Adrenal gland (tissue), 5 donors: ENCODE measurements at regions not wholly inside any gene's neighbourhood (a gene's known extent, or its start where the extent isn't known, plus 50 kb on each side); places are given as distances from the start of the nearest gene placed in this dataset.

Experiments
- CTCF ChIP-seq, 6 experiments: fragments of 450-650 bp in 4 of 6; fragments of 200-600 bp in 2 of 6; sonication (generic) in 1 of 6; IDR thresholded peaks; 1 replicate in 5 of 6; 2 replicates in 1 of 6; pipeline versions ENCODE4 v1.5.1 to v1.8.0; 2016 to 2021; ENCODE audit warnings: antibody characterized with exemption in 6 of 6, mild to moderate bottlenecking in 2 of 6, moderate library complexity in 1 of 6
- POLR2A ChIP-seq, 2 donors: fragments of 450-650 bp; IDR thresholded peaks; one replicate each; pipeline ENCODE4 v1.6.1; 2017; ENCODE audit warnings: antibody characterized with exemption in 2 of 2, mild to moderate bottlenecking in 2 of 2, moderate library complexity in 1 of 2
- donor health status: DM: no; HTN: no; CAD: no.

GRCh38 chr2:52995424-52995823, 772.2 kb upstream of the CHAC2 start:
- TF ChIP-seq CTCF (IDR thresholded peaks at IDR 0.05) (no peak), POLR2A (IDR thresholded peaks at IDR 0.05) (no peak)
